ENCODE measurements at regions not wholly inside any gene's neighbourhood (a gene's known extent, or its start where the extent isn't known, plus 50 kb on each side); places are given as distances from the start of the nearest gene placed in this dataset.
"Not testable (repeated sequence)": the region's sequence is repeated elsewhere in the genome, so short reads cannot be mapped to it uniquely, and the experiment has no call there.

DNA sequence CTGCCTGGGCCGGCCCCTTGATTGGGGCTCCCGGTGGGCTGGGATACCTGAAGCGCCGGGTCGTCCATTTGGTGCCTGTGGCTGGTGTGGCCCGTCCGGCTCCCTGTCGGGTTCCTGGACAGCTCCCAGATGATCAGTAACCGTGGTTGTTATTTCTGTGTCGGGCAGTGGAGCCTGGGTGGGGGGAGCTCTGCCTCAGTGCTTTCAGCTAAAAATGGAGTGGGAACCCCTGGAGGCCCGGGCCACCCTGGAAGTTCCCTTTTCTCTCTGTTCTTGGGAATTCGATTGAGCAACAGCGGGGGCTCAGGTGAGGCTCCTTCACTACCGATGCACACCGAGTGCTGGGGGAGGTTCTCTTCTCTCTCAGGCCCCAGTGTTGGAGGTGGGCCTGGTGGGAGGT, 197.4 kb downstream of the TMEM121 start:
- H3K27me3 ChIP-seq; H3K9me3 ChIP-seq; H3K4me3 ChIP-seq; H3K27ac ChIP-seq; DNase-seq; H3K4me1 ChIP-seq; H3K36me3 ChIP-seq; intact Hi-C loops (cut with DNase I; ENCODE audit: low total_unique reads): not testable (repeated sequence)

DNA sequence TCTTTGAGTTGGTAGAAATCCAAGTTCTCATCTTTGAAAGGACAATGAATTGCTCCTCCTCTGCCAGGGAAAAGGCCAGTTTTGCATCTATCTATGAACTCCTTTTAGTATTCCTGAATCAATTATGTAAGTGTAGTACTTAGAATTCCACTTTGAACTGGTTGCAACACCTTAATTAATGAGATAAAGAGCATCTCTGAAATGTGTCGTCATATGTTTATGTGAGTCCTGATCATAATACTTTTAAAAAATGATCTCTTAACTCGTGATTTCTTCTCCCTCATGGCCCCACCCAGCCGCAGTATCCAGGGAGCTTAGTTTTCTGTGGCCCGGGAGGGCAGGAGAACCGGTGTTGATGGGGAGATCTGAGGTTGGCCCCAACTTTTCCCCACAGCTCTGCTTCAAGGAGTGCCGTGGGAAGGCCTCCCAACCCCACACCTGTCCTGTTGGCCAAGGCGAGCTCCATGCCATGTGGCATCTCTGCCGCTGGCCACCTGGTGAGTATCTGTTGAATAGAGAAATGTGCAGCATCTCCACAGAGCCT, 203.5 kb downstream of the TMEM121 start:
- H3K4me1 ChIP-seq; intact Hi-C loops (cut with DNase I; ENCODE audit: low total_unique reads); DNase-seq: not testable (repeated sequence)

DNA sequence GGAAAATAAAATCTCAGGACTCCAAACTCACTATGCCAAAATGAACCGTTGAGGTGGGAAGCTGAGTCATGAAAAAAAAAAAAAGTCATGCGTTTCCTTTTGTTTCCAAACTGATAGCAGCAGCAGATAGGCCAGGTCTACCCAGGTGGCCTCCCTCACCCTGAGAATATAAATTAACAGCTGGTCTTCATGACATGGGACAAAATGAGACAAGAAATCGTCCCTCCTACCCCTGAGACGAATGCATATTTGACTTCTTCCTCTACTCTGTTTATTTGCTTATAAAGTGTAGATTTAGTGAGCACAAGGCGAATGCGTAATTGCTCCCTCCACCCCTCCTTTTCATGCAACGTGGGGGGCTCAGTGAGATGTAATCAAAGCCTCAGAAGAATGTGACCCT, 204.3 kb downstream of the TMEM121 start:
- H3K4me3 ChIP-seq; H3K27me3 ChIP-seq; H3K36me3 ChIP-seq; DNase-seq; H3K27ac ChIP-seq; H3K9me3 ChIP-seq; intact Hi-C loops (cut with DNase I; ENCODE audit: low total_unique reads); H3K4me1 ChIP-seq: not testable (repeated sequence)

More for the DNA sequence above, 203.5 kb downstream of the TMEM121 start:
- not testable (repeated sequence) for H3K9me3 ChIP-seq, H3K4me3 ChIP-seq, H3K27me3 ChIP-seq, H3K36me3 ChIP-seq, H3K27ac ChIP-seq

DNA sequence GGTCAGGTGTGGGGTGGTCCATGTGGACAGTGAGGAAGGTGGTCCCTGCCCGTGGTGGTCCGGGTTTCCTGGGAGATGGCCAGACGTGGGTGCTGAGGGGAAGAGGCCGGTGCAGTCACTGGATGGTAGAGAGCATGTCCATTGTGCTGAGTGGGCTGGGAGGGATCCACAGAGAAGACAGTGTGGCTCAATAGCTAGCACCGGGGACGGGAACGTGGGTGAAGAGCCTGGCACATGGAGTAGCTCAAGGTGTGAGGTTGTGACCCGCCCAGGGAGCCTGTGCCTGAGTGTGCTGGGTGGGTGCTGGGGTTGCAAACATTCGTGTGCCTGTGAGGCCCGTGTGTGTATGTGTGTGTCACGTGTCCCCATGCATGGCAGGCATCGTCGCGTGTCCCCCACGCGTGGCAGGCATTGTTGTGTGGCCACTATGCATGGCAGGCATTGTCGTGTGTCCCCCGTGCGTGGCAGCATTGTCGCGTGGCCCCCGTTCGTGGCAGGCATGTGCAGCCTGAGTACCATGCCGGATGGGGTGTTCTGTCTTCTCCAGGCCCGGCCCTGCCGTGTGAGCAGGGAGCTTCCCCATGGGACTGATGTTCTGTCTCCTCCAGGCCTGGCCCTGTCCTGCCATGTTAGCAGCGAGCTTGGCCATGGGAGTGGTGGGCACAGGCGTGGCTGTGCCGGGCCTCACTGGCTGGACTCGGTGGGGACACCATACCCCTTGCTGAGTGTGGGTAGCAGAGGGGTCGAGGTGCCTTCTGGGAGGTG, 205.0 kb downstream of the TMEM121 start:
- H3K27me3 ChIP-seq; intact Hi-C loops (cut with DNase I; ENCODE audit: low total_unique reads): not testable (repeated sequence)

DNA sequence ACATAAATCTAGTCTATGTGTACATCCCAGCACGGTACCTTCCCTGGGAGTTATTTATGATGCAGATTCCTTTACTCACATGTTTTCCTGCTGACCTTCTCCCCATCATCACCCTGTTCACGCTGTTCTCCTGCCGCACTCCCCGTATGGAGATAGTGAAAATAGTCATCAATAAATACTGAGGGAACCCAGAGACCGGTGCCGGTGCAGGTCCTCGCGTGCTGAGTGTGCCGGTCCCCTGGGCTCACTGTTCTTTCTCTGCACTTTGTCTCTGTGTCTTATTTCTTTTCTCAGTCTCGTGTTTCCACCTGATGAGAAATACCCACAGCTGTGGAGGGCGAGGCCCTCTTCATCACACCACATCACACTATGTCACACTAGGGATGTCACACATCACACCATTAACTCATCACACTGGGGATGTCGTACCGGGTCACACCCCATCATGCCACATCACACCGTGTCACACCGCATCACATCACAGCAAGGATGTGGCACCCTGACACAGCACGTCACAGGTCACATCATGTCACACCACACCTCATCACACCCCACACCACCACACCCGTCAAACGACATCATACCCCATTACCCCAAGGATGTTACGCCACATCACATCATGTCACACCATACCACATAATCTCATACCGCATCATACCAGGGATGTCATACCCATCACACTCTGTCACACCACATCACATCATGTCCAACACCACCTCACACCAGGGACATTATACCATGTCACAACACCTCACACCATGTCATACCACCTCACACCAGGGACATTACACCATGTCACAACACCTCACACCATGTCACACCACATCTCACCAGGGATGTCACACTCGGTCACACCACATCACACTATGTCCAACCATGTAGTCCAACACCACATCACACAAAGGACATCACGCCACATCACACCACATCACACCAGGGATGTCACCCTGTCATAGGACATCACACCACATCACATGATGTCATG, 207.0 kb downstream of the TMEM121 start:
- intact Hi-C loops (cut with DNase I; ENCODE audit: low total_unique reads): no loop called here
- TF ChIP-seq POLR2A (IDR thresholded peaks at IDR 0.05): no peak
- no peak for DNase-seq

More for the DNA sequence above, 205.0 kb downstream of the TMEM121 start:
- not testable (repeated sequence) for H3K36me3 ChIP-seq, H3K27ac ChIP-seq, H3K9me3 ChIP-seq, H3K4me3 ChIP-seq, DNase-seq, H3K4me1 ChIP-seq

DNA sequence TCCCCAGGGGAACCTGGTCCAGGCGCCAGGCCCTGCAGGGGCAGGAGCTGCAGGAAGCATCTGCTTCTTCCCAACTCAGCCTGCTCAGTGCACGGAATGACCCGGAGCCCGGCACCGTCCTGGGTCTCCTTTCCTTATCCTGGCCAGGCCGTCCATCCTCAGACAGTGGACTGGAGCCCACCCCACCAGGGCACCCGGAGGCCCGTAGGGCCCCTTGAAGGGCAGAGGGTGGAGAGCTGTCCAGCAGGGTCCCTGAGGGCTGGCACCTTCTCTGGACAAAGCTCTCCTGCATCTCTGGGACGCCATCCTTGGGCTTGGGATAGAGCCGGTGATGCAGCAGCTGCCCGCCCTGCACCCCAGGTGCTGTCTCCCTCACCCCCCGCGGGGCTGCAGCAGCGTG, 207.9 kb downstream of the TMEM121 start:
- H3K4me3 ChIP-seq; intact Hi-C loops (cut with DNase I; ENCODE audit: low total_unique reads); H3K36me3 ChIP-seq; H3K9me3 ChIP-seq; H3K27me3 ChIP-seq; H3K27ac ChIP-seq; H3K4me1 ChIP-seq; DNase-seq: not testable (repeated sequence)

More for the DNA sequence above, 207.0 kb downstream of the TMEM121 start:
- Histone ChIP-seq H3K27ac (no peak overlapping the region), H3K36me3 (no peaks in the 10 kb centered on the region), H3K4me3 (no peak overlapping the region), H3K4me1 (no peaks in the 10 kb centered on the region), H3K27me3 (no peaks in the 10 kb centered on the region), H3K9me3 (no peaks in the 10 kb centered on the region)

DNA sequence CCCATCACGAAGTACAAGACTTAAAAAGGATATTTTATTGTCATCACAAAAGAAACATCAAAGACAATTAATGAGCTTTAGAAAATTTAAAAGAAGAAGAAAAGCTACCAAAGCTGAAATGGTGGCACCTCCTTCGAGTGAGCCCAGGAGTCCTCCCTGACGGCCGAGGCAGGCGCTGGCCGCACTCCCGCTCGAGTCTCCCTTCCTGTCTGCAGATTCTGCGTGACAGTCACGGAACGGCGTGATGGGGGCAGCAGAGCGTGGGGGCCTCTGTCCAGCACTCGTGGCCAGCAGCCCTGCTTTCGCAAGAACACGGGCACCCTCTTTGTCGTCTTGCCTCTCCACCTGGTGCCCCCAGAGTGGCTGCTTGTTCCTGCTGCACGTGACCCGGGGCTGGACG, 209.9 kb downstream of the TMEM121 start:
- H3K9me3 ChIP-seq; H3K4me1 ChIP-seq; H3K4me3 ChIP-seq; H3K27ac ChIP-seq; H3K27me3 ChIP-seq; DNase-seq; intact Hi-C loops (cut with DNase I; ENCODE audit: low total_unique reads); H3K36me3 ChIP-seq: not testable (repeated sequence)

DNA sequence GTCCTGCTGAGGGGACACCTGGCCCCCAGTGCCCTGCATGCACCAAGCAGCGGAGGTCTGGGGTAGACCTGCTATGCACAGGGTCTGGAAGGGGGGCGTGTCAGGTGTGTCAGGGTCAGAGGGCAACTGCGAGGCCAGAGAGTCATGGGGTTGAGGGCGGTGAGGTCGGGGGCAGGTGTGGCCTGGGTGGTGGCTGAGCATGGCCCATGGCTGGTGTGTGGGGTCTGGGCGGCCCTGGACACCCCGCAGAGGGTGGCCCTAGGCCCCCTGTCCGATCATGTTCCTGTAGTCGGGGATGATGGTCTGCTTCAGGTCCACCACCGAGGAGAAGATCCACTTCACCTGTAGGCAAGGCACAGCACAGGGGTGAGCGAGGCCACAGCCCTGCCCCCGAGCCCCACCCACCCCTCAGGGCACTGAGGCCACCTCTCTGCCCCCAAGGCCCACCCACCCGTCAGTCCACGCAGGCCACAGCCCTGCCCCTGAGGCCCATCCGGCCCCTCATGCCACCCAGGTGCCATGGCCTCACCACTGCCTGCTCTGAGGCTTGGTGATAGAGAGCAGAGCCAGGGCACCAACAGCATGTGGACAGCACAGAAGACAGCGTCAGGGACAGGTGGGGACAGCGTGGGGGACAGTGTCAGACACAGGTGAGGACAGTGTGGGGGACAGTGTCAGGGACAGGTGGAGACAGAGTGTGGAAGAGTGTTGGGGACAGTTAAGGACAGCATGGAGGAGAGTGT, 211.3 kb downstream of the TMEM121 start:
- intact Hi-C loops (cut with DNase I; ENCODE audit: low total_unique reads): no loop called here
- no peaks in the 10 kb centered on the region for H3K4me1 ChIP-seq
- TF ChIP-seq, protein P1, sequence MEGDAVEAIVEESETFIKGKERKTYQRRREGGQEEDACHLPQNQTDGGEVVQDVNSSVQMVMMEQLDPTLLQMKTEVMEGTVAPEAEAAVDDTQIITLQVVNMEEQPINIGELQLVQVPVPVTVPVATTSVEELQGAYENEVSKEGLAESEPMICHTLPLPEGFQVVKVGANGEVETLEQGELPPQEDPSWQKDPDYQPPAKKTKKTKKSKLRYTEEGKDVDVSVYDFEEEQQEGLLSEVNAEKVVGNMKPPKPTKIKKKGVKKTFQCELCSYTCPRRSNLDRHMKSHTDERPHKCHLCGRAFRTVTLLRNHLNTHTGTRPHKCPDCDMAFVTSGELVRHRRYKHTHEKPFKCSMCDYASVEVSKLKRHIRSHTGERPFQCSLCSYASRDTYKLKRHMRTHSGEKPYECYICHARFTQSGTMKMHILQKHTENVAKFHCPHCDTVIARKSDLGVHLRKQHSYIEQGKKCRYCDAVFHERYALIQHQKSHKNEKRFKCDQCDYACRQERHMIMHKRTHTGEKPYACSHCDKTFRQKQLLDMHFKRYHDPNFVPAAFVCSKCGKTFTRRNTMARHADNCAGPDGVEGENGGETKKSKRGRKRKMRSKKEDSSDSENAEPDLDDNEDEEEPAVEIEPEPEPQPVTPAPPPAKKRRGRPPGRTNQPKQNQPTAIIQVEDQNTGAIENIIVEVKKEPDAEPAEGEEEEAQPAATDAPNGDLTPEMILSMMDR (IDR thresholded peaks at IDR 0.05): no peak
- H3K4me3 ChIP-seq: no peak overlapping the region
- H3K27ac ChIP-seq: no peak overlapping the region
- H3K9me3 ChIP-seq: no peaks in the 10 kb centered on the region
- H3K36me3 ChIP-seq: no peaks in the 10 kb centered on the region
- H3K27me3 ChIP-seq: no peaks in the 10 kb centered on the region
- DNase-seq: no peak
